KBM-7 (cell line): ENCODE measurements at regions not wholly inside any gene's neighbourhood (a gene's known extent, or its start where the extent isn't known, plus 50 kb on each side); places are given as distances from the start of the nearest gene placed in this dataset.

Experiments
- DNase-seq: peaks from one replicate; pipeline ENCODE4 v3.0.0-alpha.2; 2015
- in situ Hi-C: fragments of 300-500 bp; cut with MboI; formaldehyde crosslinking; loops from 2 replicates; pipeline ENCODE4 v1.14.3; 2020; ENCODE audit warnings: low sequenced_read_pairs, low pct_unique_long_range_greater_than_20kb, mixed read lengths

- no peak for DNase-seq
- in situ Hi-C loops = no loop called here
Observed at GRCh38 chr7:13407911-13408310, 581.6 kb downstream of the ETV1 start.

- in situ Hi-C loops = no loop called here
- DNase-seq = no peak
Observed at GRCh38 chr7:13411151-13411550, 578.3 kb downstream of the ETV1 start.

- DNase-seq = no peak
- in situ Hi-C loops = no loop called here
Observed at GRCh38 chr7:13411636-13412035, 577.8 kb downstream of the ETV1 start.

DNA sequence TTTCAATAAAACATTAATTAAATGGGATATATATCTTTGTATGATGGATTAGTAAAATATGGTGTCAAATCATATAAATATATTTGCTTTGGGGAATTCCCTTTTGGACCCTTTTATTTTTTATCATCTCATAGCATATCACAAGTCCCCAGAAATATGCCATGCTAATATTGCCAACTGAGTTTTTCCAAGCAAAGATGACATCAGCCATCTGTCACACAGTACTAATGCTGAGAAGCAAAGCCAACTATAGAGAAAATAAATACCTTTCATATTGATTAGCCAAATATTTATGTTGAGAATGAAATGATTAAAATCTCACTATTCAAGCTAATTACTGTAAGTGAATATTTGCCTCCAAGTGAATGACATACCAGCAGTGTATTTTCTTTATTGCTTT is 575.3 kb downstream of the ETV1 start:
- no peak for DNase-seq
- in situ Hi-C loops = no loop called here

DNA sequence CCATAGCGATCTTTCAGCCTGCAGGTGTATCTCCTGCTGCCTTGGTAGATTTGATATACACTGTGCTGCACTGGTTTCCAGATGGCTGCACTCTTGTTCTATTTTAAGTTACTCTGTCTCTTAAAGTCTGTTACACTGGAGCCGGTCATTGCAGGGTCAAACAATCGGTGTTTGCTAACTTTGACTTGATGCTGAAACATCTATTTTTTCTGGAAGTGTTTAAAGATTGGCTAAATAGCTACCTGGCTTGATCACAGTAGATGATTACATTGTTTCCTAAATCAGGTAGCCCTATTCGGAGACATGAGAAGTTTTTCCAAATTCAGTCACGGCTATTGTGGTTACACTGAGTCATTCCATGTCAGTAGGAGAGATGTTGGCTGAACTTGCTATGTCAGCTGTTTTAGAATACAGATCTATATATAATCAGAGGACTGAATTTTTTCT is 574.8 kb downstream of the ETV1 start:
- in situ Hi-C loops = no loop called here
- no peak for DNase-seq

DNA sequence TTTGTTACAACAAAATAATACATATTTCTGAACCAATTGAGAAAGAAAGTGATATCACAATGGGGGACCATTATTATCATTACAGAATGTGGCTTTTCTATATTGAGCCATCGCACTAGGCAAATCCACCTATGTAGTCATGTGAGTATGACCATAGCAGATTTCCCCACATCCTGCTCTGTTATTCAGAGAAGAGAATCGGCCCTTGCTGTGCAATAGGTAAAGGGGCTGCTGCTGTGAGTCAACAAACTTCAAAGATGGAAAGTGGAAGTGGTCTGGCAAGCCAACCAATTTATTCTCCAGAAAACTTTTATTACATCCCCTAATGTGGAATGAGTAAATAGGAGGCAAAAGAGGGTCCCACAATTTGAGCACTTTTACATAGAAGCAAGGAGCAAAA is 573.4 kb downstream of the ETV1 start:
- no peak for DNase-seq
- in situ Hi-C loops = no loop called here

DNA sequence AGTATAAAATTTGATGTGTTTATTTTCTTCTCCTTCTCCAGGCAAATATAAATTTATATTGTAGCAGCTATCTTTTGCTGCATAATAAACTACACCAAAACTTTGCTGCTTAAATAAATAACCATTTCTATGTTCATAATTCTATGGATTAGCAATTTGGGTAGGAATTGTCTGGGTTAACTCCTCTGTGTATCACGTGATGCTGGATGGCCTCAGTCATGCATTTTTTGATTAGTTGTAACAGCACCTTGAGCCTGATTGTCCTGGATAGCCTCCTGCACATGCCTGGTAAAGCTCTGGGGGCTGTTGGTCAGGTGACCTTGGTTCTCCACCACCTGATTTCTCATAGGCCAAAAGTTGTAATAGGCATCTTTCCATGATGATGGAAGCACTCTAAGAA is 572.9 kb downstream of the ETV1 start:
- in situ Hi-C loops = no loop called here
- no peak for DNase-seq

DNA sequence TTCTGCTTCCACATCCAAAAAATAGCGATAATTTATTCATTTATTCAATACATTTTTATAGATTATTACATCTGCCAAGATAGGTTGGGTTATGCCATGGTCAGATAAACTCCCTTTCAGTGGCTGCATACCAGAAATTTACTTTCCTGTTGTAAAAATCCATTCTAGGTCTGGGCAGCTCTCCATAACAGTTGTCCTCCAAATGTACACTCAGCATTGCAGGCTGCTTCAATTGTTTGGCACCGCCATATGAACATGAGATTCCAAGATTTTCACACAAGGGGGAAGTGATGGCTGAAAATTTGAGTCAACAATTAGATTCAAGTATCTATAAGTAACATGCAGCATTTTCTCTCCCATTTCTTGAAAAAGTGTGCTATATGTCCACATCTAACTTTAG is 568.7 kb downstream of the ETV1 start:
- in situ Hi-C loops = no loop called here
- DNase-seq = no peak

DNA sequence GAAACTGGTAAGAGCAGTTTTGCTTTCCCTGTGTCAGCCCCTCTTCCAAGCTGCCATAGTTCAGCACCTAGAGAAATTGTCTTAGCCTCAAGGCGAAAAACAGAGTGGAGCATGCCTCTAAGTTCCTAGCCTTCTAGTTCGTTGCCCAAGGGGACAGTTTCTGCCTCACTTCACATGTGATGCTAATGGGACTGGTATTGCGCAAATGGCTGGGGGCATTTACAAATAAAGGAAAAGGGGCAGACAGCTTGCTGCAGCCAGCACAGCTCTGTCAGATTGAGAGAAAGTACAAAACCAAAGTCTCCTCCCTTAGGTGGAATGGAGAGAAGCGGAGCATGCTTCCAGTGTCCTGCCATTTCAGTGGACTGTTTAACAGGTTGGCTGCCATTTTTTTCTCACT is 567.7 kb downstream of the ETV1 start:
- no peak for DNase-seq

DNA sequence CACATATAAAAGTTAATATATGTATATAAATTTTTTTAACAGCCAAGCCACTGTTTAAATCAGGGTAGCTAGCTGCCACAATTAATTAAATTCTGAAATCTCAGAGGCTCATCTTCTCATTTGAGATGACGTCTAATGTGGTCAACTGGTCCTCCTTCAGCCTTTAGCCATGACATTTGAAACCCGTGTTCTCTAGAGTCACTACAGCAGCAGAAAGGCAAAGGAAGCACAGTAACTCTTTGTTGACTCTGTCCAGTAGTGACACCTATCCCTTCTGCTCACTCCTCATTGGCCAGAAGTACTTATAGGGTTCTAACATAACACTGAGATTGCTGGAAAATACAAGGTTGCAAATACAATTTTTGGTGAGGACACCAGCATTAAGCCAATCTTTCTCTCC is 555.5 kb downstream of the ETV1 start:
- in situ Hi-C loops = no loop called here
- no peak for DNase-seq

More for the DNA sequence above, 567.7 kb downstream of the ETV1 start:
- in situ Hi-C loops = no loop called here

DNA sequence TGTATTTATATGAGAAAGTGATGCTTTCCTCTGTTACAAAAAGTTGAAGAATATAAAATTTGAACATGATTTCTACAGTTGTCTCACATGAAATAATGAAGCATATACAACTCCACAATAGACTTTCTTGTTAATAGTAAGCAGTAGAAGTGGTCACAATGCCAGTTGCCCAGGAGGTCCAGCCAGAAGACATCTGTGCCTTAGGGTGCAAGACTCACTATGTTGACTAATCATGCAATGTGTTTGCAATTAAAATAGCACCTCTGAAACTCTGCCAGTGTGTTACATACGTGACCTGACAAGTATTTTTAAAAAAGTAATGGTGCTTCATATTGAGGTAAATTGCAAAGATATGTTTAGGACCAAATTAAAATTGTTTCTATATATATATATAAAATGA is 547.2 kb downstream of the ETV1 start:
- in situ Hi-C loops = no loop called here
- no peak for DNase-seq

DNA sequence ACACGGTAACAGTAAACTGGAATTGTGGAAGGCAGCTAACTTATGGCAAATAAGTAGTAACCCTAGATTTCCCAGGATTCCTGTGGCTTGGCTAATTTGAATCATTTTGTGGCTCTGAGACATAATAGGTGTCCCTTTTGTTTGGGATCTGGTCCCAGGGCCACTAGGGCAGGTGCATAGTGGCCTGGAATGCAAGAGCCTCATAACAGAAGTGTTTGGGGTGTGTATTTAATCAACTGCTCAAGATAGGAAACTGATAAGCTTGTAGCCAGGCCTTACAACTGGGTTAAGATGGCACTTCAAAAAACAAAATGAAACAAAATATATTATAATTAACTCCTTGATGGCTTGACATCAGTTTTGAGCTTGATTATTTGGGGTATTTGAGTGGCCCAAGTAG is 541.8 kb downstream of the ETV1 start:
- in situ Hi-C loops = no loop called here
- no peak for DNase-seq

DNA sequence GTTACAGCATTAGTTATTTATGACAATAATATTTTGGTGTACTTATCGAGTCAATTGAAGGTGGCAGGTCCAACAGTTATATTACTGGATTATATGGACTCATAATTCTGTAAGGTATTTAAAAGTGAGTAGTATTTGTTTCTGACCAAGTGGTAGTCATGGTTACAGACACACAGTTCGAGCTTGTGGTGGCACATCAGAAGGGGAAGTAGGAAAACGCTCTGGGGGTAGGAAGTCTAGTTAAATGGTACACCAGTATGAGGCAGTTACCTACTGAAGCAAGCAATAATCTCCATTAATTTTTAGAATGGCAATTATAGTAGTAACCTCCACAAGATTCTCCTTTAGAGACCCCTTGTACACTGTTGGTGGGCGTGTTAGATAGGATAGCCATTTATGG is 541.2 kb downstream of the ETV1 start:
- in situ Hi-C loops = no loop called here
- DNase-seq = peak; percentile 24

- no peak for DNase-seq
- in situ Hi-C loops = no loop called here
Observed at GRCh38 chr7:13449460-13449859, 540.0 kb downstream of the ETV1 start.

DNA sequence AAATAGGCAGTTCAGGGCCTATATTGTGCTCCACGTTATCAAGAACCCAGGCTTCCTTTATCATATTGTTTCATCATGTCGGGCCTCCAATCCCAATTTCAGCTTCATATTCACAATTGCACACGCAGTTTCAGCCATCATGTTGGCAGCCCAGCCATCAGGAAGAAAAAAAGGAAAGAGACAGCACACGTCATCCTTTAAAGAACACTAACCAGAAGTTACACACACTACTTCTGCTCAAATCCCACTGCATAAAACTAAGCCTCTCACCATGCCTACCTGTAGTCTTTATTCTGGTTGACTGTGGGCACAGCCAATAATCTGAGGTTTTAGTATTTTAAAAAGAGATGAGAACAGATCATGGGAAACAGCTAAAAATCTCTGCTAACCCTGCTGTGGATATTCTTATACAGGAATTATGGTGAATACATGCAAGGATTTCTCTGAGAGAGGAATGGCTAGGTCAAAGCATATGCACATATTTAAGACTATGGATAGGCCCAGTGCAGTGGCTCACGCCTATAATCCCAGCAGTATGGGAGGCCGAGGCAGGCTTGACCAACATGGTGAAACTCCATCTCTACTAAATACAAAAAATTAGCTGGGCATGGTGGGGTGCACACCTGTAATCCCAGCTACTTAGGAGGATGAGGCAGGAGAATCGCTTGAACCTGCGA is 534.4 kb downstream of the ETV1 start:
- in situ Hi-C loops = no loop called here
- DNase-seq = no peak

DNA sequence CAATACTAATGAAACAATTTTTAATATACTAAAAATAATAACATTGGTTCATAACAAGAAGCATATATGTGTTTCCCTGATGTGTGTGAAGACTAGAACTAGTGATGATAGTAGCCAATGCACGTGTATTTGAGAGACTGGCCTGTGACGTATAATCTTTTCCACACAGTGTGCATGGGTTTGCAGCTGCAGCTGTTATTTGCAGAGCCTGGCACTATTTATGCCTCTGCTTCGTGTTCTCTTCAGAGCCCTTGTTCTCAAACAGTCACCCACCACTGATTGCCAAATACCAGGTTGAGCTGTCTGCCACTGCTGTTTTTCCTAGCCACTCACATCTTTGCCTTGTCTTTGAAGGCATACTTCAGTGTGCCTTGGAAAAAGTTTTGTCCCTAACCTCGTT is 531.7 kb downstream of the ETV1 start:
- in situ Hi-C loops = no loop called here
- DNase-seq = no peak

GRCh38 chr7:13466874-13467547 is 522.5 kb downstream of the ETV1 start:
- DNase-seq = no peak
- in situ Hi-C loops = no loop called here

GRCh38 chr7:13476881-13477444 is 512.5 kb downstream of the ETV1 start:
- in situ Hi-C loops = no loop called here
- DNase-seq = no peak

GRCh38 chr7:13489386-13489785 is 500.1 kb downstream of the ETV1 start:
- in situ Hi-C loops = no loop called here
- DNase-seq = no peak

GRCh38 chr7:13496976-13497375 is 492.5 kb downstream of the ETV1 start:
- in situ Hi-C loops = no loop called here
- no peak for DNase-seq

DNA sequence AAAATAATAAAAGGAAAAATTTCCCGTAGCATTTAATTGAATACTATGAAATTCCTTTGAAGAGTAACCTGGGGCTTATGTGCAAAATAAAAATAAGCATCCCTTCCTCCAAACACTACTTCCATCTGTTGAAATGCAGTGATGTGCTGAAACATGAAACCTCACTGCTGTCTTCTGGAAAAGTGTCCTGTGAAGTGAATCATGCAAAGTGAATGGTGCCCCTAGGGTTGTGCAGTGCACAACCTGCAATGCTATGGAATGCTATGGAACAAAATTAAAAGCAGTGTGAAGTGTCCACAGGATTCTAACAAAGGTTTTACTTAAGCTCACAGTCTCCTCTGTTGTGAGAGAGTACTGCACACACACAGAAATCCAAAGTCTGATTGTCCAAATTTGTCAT is 480.9 kb downstream of the ETV1 start:
- no peak for DNase-seq
- in situ Hi-C loops = no loop called here
